Stomach (tissue), 8 donors: ENCODE measurements at regions not wholly inside any gene's neighbourhood (a gene's known extent, or its start where the extent isn't known, plus 50 kb on each side); places are given as distances from the start of the nearest gene placed in this dataset.

Source experiments
- DNase-seq, 2 donors: peaks; one replicate each; pipeline versions ENCODE4 v3.0.0 to v3.0.0-alpha.2; 2013 to 2019
- H3K27ac ChIP-seq, 5 donors: fragments of 200-600 bp in 4 of 5; sonication (generic) in 4 of 5; one replicate each; pipeline ENCODE4 v1.5.1; 2013 to 2019; ENCODE audit warnings: mild to moderate bottlenecking in 1 of 5, moderate library complexity in 1 of 5
- H3K27me3 ChIP-seq, 3 donors: fragments of 200-600 bp; sonication (generic); one replicate each; pipeline ENCODE4 v1.5.1; 2017 to 2019; ENCODE audit warnings: mixed run types in 1 of 3
- H3K36me3 ChIP-seq, 4 donors: fragments of 200-600 bp; sonication (generic); 1 replicate in 3 of 4; 2 replicates in 1 of 4; pipeline ENCODE4 v1.5.1; 2016 to 2019
- H3K4me1 ChIP-seq, 4 donors: fragments of 200-600 bp; sonication (generic); one replicate each; pipeline ENCODE4 v1.5.1; 2016 to 2019
- H3K4me3 ChIP-seq, 4 donors: fragments of 200-600 bp; sonication (generic) in 3 of 4; one replicate each; pipeline ENCODE4 v1.5.1; 2016 to 2019; ENCODE audit warnings: mild to moderate bottlenecking in 1 of 4
- H3K9me3 ChIP-seq, 4 donors: fragments of 200-600 bp; sonication (generic); one replicate each; pipeline ENCODE4 v1.5.1; 2016 to 2019
- EP300 ChIP-seq: sonication (generic); formaldehyde crosslinking; IDR thresholded peaks from one replicate; pipeline ENCODE4 v1.6.1; 2017; ENCODE audit warnings: antibody characterized with exemption
- POLR2A ChIP-seq, 4 donors: fragments of 450-650 bp; IDR thresholded peaks; one replicate each; pipeline ENCODE4 v1.6.1; 2016; ENCODE audit warnings: antibody characterized with exemption in 4 of 4, control low read depth in 2 of 4, mild to moderate bottlenecking in 1 of 4, moderate library complexity in 1 of 4
- POLR2AphosphoS5 ChIP-seq, 3 donors: sonication (generic); formaldehyde crosslinking; IDR thresholded peaks; one replicate each; pipeline ENCODE4 v1.6.1; 2016; ENCODE audit warnings: antibody characterized with exemption in 3 of 3
- WGBS, 5 donors: extraction: QIAGEN DNeasy Blood & Tissue Kit in 3 of 5; methylation state at CpG; one replicate each; pipeline versions ENCODE4 v1.1.5 to v1.1.7; 2013 to 2018; 5-methylcytosine and 5-hydroxymethylcytosine counted together
- intact Hi-C: fragments of 100-400 bp; cut with DNase I; formaldehyde crosslinking; loops from one replicate; pipeline ENCODE4 v1.15.1; 2023; ENCODE audit warnings: low total_unique reads
- TF ChIP-seq, protein P1 (sequence below), 7 experiments: fragments of 450-650 bp in 4 of 7; fragments of 200-600 bp in 3 of 7; sonication (generic) in 3 of 7; IDR thresholded peaks; one replicate each; pipeline ENCODE4 v1.5.1; 2016 to 2019; ENCODE audit warnings: antibody characterized with exemption in 7 of 7, control low read depth in 2 of 7, mild to moderate bottlenecking in 1 of 7
- donor health status: healthy with polysubstance abuse.
- donor health status: Bipolar disorder and iron deficiency.
- donor health status: healthy.

DNA sequence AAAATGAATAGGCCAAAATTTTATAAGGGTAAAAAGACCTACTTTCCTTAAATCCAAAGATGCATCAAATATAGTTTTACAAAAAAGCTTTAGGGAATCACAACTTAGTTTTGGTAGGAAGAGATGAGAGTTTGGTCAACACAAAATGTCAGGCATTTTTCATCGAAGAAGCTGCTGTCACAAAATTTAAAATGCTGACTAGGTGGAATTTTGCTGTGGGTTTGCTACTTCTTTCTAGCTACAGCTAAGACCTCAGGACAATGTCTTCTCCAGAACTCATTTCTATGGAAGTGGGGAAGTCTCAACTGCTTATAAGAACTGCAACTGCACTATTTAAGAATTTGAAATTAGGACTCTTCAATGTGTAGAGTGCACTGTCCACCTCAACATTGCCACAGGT lies 351.1 kb downstream of the HAO1 start:
- 59 to 90% (median 86%) methylated on average over 1 of the region's 1 CpG for WGBS, 5 donors
- H3K27ac ChIP-seq: no peak overlapping the region
- TF ChIP-seq, protein P1, sequence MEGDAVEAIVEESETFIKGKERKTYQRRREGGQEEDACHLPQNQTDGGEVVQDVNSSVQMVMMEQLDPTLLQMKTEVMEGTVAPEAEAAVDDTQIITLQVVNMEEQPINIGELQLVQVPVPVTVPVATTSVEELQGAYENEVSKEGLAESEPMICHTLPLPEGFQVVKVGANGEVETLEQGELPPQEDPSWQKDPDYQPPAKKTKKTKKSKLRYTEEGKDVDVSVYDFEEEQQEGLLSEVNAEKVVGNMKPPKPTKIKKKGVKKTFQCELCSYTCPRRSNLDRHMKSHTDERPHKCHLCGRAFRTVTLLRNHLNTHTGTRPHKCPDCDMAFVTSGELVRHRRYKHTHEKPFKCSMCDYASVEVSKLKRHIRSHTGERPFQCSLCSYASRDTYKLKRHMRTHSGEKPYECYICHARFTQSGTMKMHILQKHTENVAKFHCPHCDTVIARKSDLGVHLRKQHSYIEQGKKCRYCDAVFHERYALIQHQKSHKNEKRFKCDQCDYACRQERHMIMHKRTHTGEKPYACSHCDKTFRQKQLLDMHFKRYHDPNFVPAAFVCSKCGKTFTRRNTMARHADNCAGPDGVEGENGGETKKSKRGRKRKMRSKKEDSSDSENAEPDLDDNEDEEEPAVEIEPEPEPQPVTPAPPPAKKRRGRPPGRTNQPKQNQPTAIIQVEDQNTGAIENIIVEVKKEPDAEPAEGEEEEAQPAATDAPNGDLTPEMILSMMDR (IDR thresholded peaks at IDR 0.05): no peak
- TF ChIP-seq EP300 (no peak), POLR2A (IDR thresholded peaks at IDR 0.05) (no peak), POLR2AphosphoS5 (IDR thresholded peaks at IDR 0.05) (no peak)
- intact Hi-C loops: no loop called here
- no peaks in the 10 kb centered on the region for H3K9me3 ChIP-seq
- no peaks in the 10 kb centered on the region for H3K27me3 ChIP-seq
- no peaks in the 10 kb centered on the region for H3K36me3 ChIP-seq
- H3K4me1 ChIP-seq: no peaks in the 10 kb centered on the region
- DNase-seq: no peak
- H3K4me3 ChIP-seq: no peak overlapping the region

DNA sequence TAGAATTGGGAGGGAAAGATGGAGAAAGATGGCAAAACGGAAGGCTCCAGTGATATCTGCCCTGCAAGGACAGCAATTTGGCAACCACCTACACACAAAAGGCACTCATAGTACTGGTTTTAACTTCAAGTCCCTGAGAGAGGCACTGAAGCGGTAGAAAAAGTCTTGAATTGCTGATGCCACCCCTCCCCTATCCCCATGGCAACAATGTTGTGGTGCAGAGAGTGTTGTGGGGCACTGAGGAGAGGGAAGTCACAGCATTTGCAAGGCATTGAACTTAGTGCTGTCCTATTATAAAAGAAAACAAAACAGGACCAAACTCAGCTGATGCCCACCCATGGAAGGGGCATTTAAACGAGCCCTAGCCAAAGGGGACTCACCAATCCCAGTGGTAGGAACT lies 343.7 kb downstream of the HAO1 start:
- Histone ChIP-seq H3K9me3 (peaks cover 0 to 12% (median 2%) of the 10 kb centered on the region in 4 donors), H3K27ac (no peak overlapping the region), H3K27me3 (no peaks in the 10 kb centered on the region), H3K36me3 (no peaks in the 10 kb centered on the region), H3K4me1 (no peaks in the 10 kb centered on the region), H3K4me3 (no peak overlapping the region)
- no peak for DNase-seq
- WGBS, 5 donors: 61 to 76% (median 65%) methylated on average over 3 of the region's 3 CpGs
- intact Hi-C loops: no loop called here
- TF ChIP-seq, protein P1 (IDR thresholded peaks at IDR 0.05): no peak
- TF ChIP-seq EP300: no peak
- TF ChIP-seq POLR2A (IDR thresholded peaks at IDR 0.05): no peak
- TF ChIP-seq POLR2AphosphoS5 (IDR thresholded peaks at IDR 0.05): no peak

GRCh38 chr20:7601431-7601830 lies 338.8 kb downstream of the HAO1 start:
- WGBS, 5 donors: 63 to 82% (median 79%) methylated on average over 1 of the region's 1 CpG
- TF ChIP-seq, protein P1 (IDR thresholded peaks at IDR 0.05): no peak
- TF ChIP-seq EP300: no peak
- TF ChIP-seq POLR2AphosphoS5 (IDR thresholded peaks at IDR 0.05): no peak
- no peak for TF ChIP-seq POLR2A (IDR thresholded peaks at IDR 0.05)

DNA sequence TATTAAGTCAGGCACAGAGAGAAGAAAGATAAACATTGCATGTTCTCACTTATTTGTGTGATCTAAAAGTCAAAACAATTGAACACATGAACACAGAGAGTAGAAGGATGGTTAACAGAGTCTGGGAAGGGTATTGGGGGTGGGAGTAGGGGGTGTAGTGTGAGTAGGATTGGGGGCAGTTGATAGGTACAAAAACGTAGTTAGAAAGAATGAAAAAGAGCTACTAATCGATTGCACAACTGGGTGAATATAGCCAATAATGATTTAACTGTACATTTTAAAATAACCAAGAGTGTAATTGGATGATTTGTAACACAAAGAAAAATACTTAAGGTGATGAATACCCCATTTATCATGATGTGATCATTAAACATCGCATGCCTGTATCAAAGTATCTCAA lies 333.3 kb downstream of the HAO1 start:
- 73 to 90% (median 86%) methylated on average over 3 of the region's 3 CpGs for WGBS, 5 donors

More at GRCh38 chr20:7601431-7601830, 338.8 kb downstream of the HAO1 start:
- Histone ChIP-seq H3K9me3 (peaks cover 0 to 12% (median 2%) of the 10 kb centered on the region in 4 donors), H3K4me1 (no peaks in the 10 kb centered on the region), H3K27ac (no peak overlapping the region), H3K4me3 (no peak overlapping the region), H3K27me3 (no peaks in the 10 kb centered on the region), H3K36me3 (no peaks in the 10 kb centered on the region)
- no peak for DNase-seq
- intact Hi-C loops: no loop called here

More for the DNA sequence above, 333.3 kb downstream of the HAO1 start:
- intact Hi-C loops: no loop called here
- Histone ChIP-seq H3K36me3 (no peaks in the 10 kb centered on the region), H3K4me3 (no peak overlapping the region), H3K27ac (no peak overlapping the region), H3K4me1 (no peaks in the 10 kb centered on the region), H3K27me3 (no peaks in the 10 kb centered on the region), H3K9me3 (no peaks in the 10 kb centered on the region)
- DNase-seq: no peak
- TF ChIP-seq, protein P1 (IDR thresholded peaks at IDR 0.05): no peak
- TF ChIP-seq POLR2A (IDR thresholded peaks at IDR 0.05) (no peak), EP300 (no peak), POLR2AphosphoS5 (IDR thresholded peaks at IDR 0.05) (no peak)
